IMR-90 (cell line): ENCODE measurements at regions not wholly inside any gene's neighbourhood (a gene's known extent, or its start where the extent isn't known, plus 50 kb on each side); places are given as distances from the start of the nearest gene placed in this dataset.

Experiments used
- ATAC-seq: fragments of 200-7000 bp; cut with Tn5 transposase; 2 replicates; pipeline ENCODE4 v1.9.1; 2020; ENCODE audit warnings: low read depth, mild to moderate bottlenecking, moderate library complexity
- BruUV-seq: library from RNA; stranded (reverse); fragments of 400-500 nt; replicated peaks from 2 replicates; lab custom pipeline; 2021; lab: Mats Ljungman, UMichigan
- CTCF ChIA-PET: fragments of 300-600 bp; formaldehyde crosslinking; extraction: SDS; loops from one replicate; lab custom pipeline; 2021; ENCODE audit warnings: antibody characterized with exemption; lab: Yijun Ruan, JAX
- POLR2A ChIA-PET: fragments of 300-600 bp; sonication (Branson Sonifier 250); formaldehyde crosslinking; loops from one replicate; lab custom pipeline; 2022; ENCODE audit warnings: antibody characterized with exemption; ENCODE audit not compliant: unreplicated experiment; lab: Charles Lee
- DNase-seq: peaks from one replicate; pipeline ENCODE4 v3.0.0; 2013
- H2AFZ ChIP-seq: replicated peaks from 2 replicates; pipeline ENCODE3; 2013; ENCODE audit warnings: low read length, mild to moderate bottlenecking; ENCODE audit not compliant: poor library complexity
- H2AK5ac ChIP-seq: 2 replicates; pipeline ENCODE4 v1.6.1; 2013; ENCODE audit warnings: low read depth, low read length, inconsistent platforms
- H2AK9ac ChIP-seq: replicated peaks from 2 replicates; pipeline ENCODE3; 2013; ENCODE audit warnings: mild to moderate bottlenecking, low read depth, low read length, moderate library complexity; ENCODE audit not compliant: poor library complexity
- H2BK120ac ChIP-seq: 2 replicates; pipeline ENCODE4 v1.6.1; 2013; ENCODE audit warnings: low read depth, low read length, inconsistent platforms
- H2BK15ac ChIP-seq: 3 replicates; pipeline ENCODE4 v1.6.1; 2013; ENCODE audit warnings: low read depth, low read length, inconsistent platforms
- H2BK20ac ChIP-seq: 2 replicates; pipeline ENCODE4 v1.6.1; 2013; ENCODE audit warnings: low read depth, mild to moderate bottlenecking, inconsistent platforms, low read length, moderate library complexity
- H2BK5ac ChIP-seq: 2 replicates; pipeline ENCODE4 v1.6.1; 2013; ENCODE audit warnings: mild to moderate bottlenecking, low read depth, low read length, inconsistent platforms; ENCODE audit not compliant: poor library complexity, severe bottlenecking
- H3K14ac ChIP-seq: replicated peaks from 2 replicates; pipeline ENCODE4 v1.6.1; 2013; ENCODE audit warnings: low read depth, low read length, inconsistent platforms
- H3K18ac ChIP-seq: 2 replicates; pipeline ENCODE4 v1.6.1; 2013; ENCODE audit warnings: low read depth, low read length, control low read depth
- H3K23ac ChIP-seq: 2 replicates; pipeline ENCODE4 v1.6.1; 2013; ENCODE audit warnings: low read depth, low read length, inconsistent platforms
- H3K27ac ChIP-seq: 2 replicates; pipeline ENCODE4 v1.5.1; 2013; ENCODE audit warnings: mild to moderate bottlenecking, control low read depth, low read length; ENCODE audit not compliant: insufficient read depth
- H3K27me3 ChIP-seq: 2 replicates; pipeline ENCODE4 v1.6.1; 2013; ENCODE audit warnings: low read length; ENCODE audit not compliant: control insufficient read depth, insufficient read depth
- H3K36me3 ChIP-seq: 2 replicates; pipeline ENCODE4 v1.6.1; 2013; ENCODE audit warnings: low read length, mixed read lengths; ENCODE audit not compliant: control insufficient read depth, insufficient read depth
- H3K4ac ChIP-seq: 2 replicates; pipeline ENCODE4 v1.6.1; 2013; ENCODE audit warnings: low read depth, low read length, inconsistent platforms
- H3K4me1 ChIP-seq: 2 replicates; pipeline ENCODE4 v1.6.1; 2013; ENCODE audit warnings: low read length, mixed read lengths; ENCODE audit not compliant: control insufficient read depth, insufficient read depth
- H3K4me2 ChIP-seq: 2 replicates; pipeline ENCODE4 v1.6.1; 2013; ENCODE audit warnings: low read depth, mild to moderate bottlenecking, control low read depth, low read length, moderate library complexity
- H3K4me3 ChIP-seq: 2 replicates; pipeline ENCODE4 v1.5.1; 2013; ENCODE audit warnings: low read depth, mild to moderate bottlenecking, control low read depth, low read length, moderate library complexity; ENCODE audit not compliant: insufficient read depth
- H3K56ac ChIP-seq: 2 replicates; pipeline ENCODE4 v1.6.1; 2013; ENCODE audit warnings: low read length, inconsistent platforms; ENCODE audit not compliant: insufficient read depth; ENCODE audit errors: extremely low read depth
- H3K79me1 ChIP-seq, 2 experiments: 2 replicates each; pipeline ENCODE4 v1.6.1; 2013; ENCODE audit warnings: low read length in 2 of 2, inconsistent platforms in 1 of 2, low read depth in 1 of 2
- H3K9ac ChIP-seq: 2 replicates; pipeline ENCODE4 v1.6.1; 2013; ENCODE audit warnings: low read depth, low read length, control low read depth
- H3K9me1 ChIP-seq: 2 replicates; pipeline ENCODE4 v1.6.1; 2013; ENCODE audit warnings: low read length, inconsistent platforms; ENCODE audit not compliant: insufficient read depth
- H3K9me3 ChIP-seq: 2 replicates; pipeline ENCODE4 v1.6.1; 2013; ENCODE audit warnings: low read length; ENCODE audit not compliant: control insufficient read depth, insufficient read depth
- H4K20me1 ChIP-seq: 2 replicates; pipeline ENCODE4 v1.6.1; 2013; ENCODE audit warnings: low read length, inconsistent platforms; ENCODE audit not compliant: insufficient read depth
- H4K5ac ChIP-seq: 2 replicates; pipeline ENCODE4 v1.6.1; 2013; ENCODE audit warnings: mild to moderate bottlenecking, low read depth, low read length, control low read depth
- H4K8ac ChIP-seq, 2 experiments: 2 replicates each; pipeline ENCODE4 v1.6.1; 2013; ENCODE audit warnings: low read depth in 2 of 2, low read length in 2 of 2, control low read depth in 1 of 2, inconsistent platforms in 1 of 2
- H4K91ac ChIP-seq: 2 replicates; pipeline ENCODE4 v1.6.1; 2013; ENCODE audit warnings: low read depth, low read length, inconsistent platforms; ENCODE audit not compliant: insufficient read depth
- BHLHE40 ChIP-seq: fragments of 150-350 bp; IDR thresholded peaks from 2 replicates; pipeline ENCODE4 v1.6.1; 2016; ENCODE audit warnings: mild to moderate bottlenecking, low read depth, low read length
- CEBPB ChIP-seq: IDR thresholded peaks from 2 replicates; pipeline ENCODE4 v1.6.1; 2012; ENCODE audit warnings: low read depth, low read length, improper control_type of control experiment
- CTCF ChIP-seq: conservative IDR thresholded peaks from 2 replicates; pipeline ENCODE4 v1.5.1; 2012; ENCODE audit warnings: mild to moderate bottlenecking, low read depth, low read length, improper control_type of control experiment
- ELK1 ChIP-seq: fragments of 150-350 bp; IDR thresholded peaks from 2 replicates; pipeline ENCODE4 v1.6.1; 2016; ENCODE audit warnings: low read depth, mild to moderate bottlenecking, low read length, moderate library complexity, borderline replicate concordance
- MAFK ChIP-seq: IDR thresholded peaks from 2 replicates; pipeline ENCODE4 v1.6.1; 2012; ENCODE audit warnings: low read depth, low read length, improper control_type of control experiment
- MAZ ChIP-seq: IDR thresholded peaks from 2 replicates; pipeline ENCODE4 v1.6.1; 2012; ENCODE audit warnings: low read depth, mild to moderate bottlenecking, low read length, improper control_type of control experiment, moderate library complexity, borderline replicate concordance
- MXI1 ChIP-seq: IDR thresholded peaks from 2 replicates; pipeline ENCODE4 v1.6.1; 2012; ENCODE audit warnings: low read depth, mild to moderate bottlenecking, low read length, moderate library complexity, borderline replicate concordance
- NFE2L2 ChIP-seq: fragments of 150-350 bp; IDR thresholded peaks from 2 replicates; pipeline ENCODE4 v1.6.1; 2016; ENCODE audit warnings: low read depth, mild to moderate bottlenecking, low read length
- POLR2A ChIP-seq: IDR thresholded peaks from 2 replicates; pipeline ENCODE4 v1.6.1; 2012; ENCODE audit warnings: mild to moderate bottlenecking, low read depth, low read length
- RCOR1 ChIP-seq: IDR thresholded peaks from 2 replicates; pipeline ENCODE4 v1.6.1; 2012; ENCODE audit warnings: mild to moderate bottlenecking, low read length, improper control_type of control experiment; ENCODE audit not compliant: insufficient replicate concordance
- RFX5 ChIP-seq: IDR thresholded peaks from 2 replicates; pipeline ENCODE4 v1.8.0; 2012; ENCODE audit warnings: low read depth, mild to moderate bottlenecking, low read length, moderate library complexity
- USF2 ChIP-seq: fragments of 150-350 bp; IDR thresholded peaks from 2 replicates; pipeline ENCODE4 v1.6.1; 2017; ENCODE audit warnings: mild to moderate bottlenecking, antibody characterized with exemption, low read length, low read depth
- WGBS, 2 experiments: methylation state at CpG; one replicate each; pipeline versions ENCODE4 v1.1.5 to v1.1.7; 2013; ENCODE audit warnings: missing lambda C conversion rate in 2 of 2; ENCODE audit not compliant: insufficient read length in 1 of 2; ENCODE audit errors: extremely low coverage in 2 of 2; 5-methylcytosine and 5-hydroxymethylcytosine counted together
- dilution Hi-C: fragments of 300-500 bp; cut with HindIII; formaldehyde crosslinking; loops from one replicate; pipeline ENCODE4 v1.14.3; 2018; ENCODE audit warnings: low sequenced_read_pairs; ENCODE audit not compliant: unreplicated experiment
- in situ Hi-C: fragments of 300-500 bp; cut with MboI; formaldehyde crosslinking; loops from 3 replicates; pipeline ENCODE4 v1.14.3; 2019; ENCODE audit warnings: low sequenced_read_pairs, inconsistent platforms, mixed read lengths
- intact Hi-C: fragments of 100-400 bp; cut with micrococcal nuclease; formaldehyde crosslinking; loops from 2 replicates; pipeline ENCODE4 v1.10.0; 2022

GRCh38 chr10:89926736-89927135 is 225.3 kb downstream of the KIF20B start:
- Histone ChIP-seq H2AFZ (no peak overlapping the region), H2BK120ac (no peak overlapping the region), H2BK15ac (no peak overlapping the region), H3K18ac (no peak overlapping the region), H3K4ac (no peak overlapping the region), H4K91ac (no peak overlapping the region), H3K9ac (no peak overlapping the region), H2AK5ac (no peak overlapping the region), H3K9me3 (no peaks in the 10 kb centered on the region), H3K27ac (no peak overlapping the region), H3K56ac (no peak overlapping the region), H2BK20ac (no peak overlapping the region), H3K79me1 (no peaks in the 10 kb centered on the region), H2AK9ac (no peak overlapping the region), H3K9me1 (no peaks in the 10 kb centered on the region), H3K4me1 (no peaks in the 10 kb centered on the region), H3K27me3 (no peaks in the 10 kb centered on the region), H4K5ac (no peak overlapping the region), H3K36me3 (no peaks in the 10 kb centered on the region), H3K4me2 (no peak overlapping the region), H2BK5ac (no peak overlapping the region), H3K4me3 (no peak overlapping the region), H3K14ac (no peak overlapping the region), H4K8ac (no peak overlapping the region), H4K20me1 (no peaks in the 10 kb centered on the region), H3K23ac (no peak overlapping the region)
- no peak for DNase-seq
- no TSS peak for BruUV-seq
- TF ChIP-seq USF2 (no peak), NFE2L2 (no peak), RCOR1 (no peak), CEBPB (no peak), ELK1 (no peak), MAFK (no peak), MXI1 (no peak), POLR2A (no peak), RFX5 (no peak), CTCF (no peak), MAZ (no peak), BHLHE40 (no peak)
- 79% methylated on average over 2 of the region's 2 CpGs; no CpG with 5 or more reads in 1 of the 2 experiments for WGBS, 2 experiments
- CTCF ChIA-PET, result no interaction called here
- in situ Hi-C loops, result no loop called here
- ATAC-seq, result no peak
- intact Hi-C loops, result no loop called here
- dilution Hi-C loops, result no loop called here
- POLR2A ChIA-PET, result no interaction called here
